Right atrium auricular region (tissue), 2 donors: ENCODE measurements at regions not wholly inside any gene's neighbourhood (a gene's known extent, or its start where the extent isn't known, plus 50 kb on each side); places are given as distances from the start of the nearest gene placed in this dataset.

Experiments
- DNase-seq: peaks from one replicate; pipeline ENCODE4 v3.0.0-alpha.2; 2019; ENCODE audit warnings: low spot score
- H3K27ac ChIP-seq, 2 donors: fragments of 200-600 bp; sonication (generic); 1 replicate in 1 of 2; 2 replicates in 1 of 2; pipeline ENCODE4 v1.5.1; 2016 to 2019
- H3K27me3 ChIP-seq, 2 donors: fragments of 200-600 bp; sonication (generic); one replicate each; pipeline versions ENCODE4 v1.5.1 to v1.6.0; 2017 to 2019
- H3K36me3 ChIP-seq: fragments of 200-600 bp; sonication (generic); one replicate; pipeline ENCODE4 v1.5.1; 2016
- H3K4me1 ChIP-seq, 2 donors: fragments of 200-600 bp; sonication (generic); one replicate each; pipeline versions ENCODE4 v1.5.1 to v1.6.0; 2017 to 2019
- H3K4me3 ChIP-seq, 2 donors: fragments of 200-600 bp; sonication (generic); 1 replicate in 1 of 2; 2 replicates in 1 of 2; pipeline ENCODE4 v1.5.1; 2017 to 2019; ENCODE audit warnings: mild to moderate bottlenecking in 1 of 2, moderate library complexity in 1 of 2
- H3K9me3 ChIP-seq, 2 donors: fragments of 200-600 bp; sonication (generic); one replicate each; pipeline ENCODE4 v1.5.1; 2019
- CTCF ChIP-seq, 2 donors: fragments of 200-600 bp; sonication (generic); IDR thresholded peaks; one replicate each; pipeline ENCODE4 v1.5.1; 2019; ENCODE audit warnings: antibody characterized with exemption in 2 of 2

DNA sequence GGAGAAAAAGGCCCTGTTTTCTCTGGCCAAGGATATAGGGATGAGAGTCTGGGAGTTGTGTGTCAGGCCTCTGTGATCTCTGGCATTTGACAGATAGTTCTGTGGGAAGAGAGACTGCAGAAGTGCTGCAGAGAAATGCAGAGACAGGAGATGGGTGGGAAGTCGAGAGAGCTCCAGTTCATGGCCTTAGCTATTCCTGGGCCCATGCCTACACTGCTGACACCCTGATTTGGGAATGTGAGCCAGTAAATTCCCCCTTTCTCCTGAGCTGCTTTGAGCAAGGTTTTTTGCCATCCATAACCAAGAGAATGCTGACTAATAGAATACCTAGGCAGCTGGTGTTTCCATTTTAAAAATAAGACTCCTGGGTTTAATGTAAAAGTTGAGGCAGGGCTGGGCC, 59.3 kb downstream of the EBLN2 start:
- no peaks in the 10 kb centered on the region for H3K27me3 ChIP-seq
- no peak for DNase-seq
- H3K27ac ChIP-seq = no peak overlapping the region
- TF ChIP-seq CTCF (IDR thresholded peaks at IDR 0.05) = no peak
- no peaks in the 10 kb centered on the region for H3K9me3 ChIP-seq
- no peaks in the 10 kb centered on the region for H3K36me3 ChIP-seq
- H3K4me3 ChIP-seq = no peak overlapping the region
- H3K4me1 ChIP-seq = no peaks in the 10 kb centered on the region

DNA sequence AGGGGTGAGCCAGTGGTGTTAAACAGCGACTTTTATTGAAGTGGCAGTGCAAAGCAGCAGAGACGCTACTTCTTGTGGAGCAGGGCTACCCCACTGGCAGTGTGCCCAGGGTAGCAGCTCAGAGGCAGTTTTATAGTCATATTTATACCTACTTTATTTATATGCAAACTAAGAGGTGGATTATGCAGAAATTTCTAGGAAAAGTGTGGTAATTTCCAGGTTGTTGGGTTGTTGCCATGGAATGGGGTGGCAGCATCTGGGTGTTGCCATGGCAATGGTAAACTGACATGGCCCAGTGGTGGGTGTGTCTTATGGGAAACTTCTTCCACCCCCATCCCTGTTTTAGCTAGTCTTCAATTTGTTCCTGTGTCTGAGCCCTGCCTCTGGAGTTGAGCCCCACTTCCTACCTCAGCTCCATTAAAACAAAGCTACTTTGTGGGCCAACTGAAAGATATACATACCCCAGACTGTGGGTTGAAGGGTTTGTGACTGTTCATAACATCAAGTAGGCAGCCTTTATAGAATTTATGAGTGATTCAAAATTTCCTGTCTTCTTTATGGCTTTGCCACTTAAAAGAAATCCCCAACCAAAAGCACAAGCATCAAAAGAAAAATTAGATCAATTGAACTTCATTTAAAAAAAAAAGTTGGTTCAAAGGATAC, 60.3 kb downstream of the EBLN2 start:
- Histone ChIP-seq H3K27me3 (no peaks in the 10 kb centered on the region), H3K27ac (no peak overlapping the region), H3K4me1 (no peaks in the 10 kb centered on the region), H3K36me3 (no peaks in the 10 kb centered on the region), H3K4me3 (no peak overlapping the region), H3K9me3 (no peaks in the 10 kb centered on the region)
- no peak for TF ChIP-seq CTCF (IDR thresholded peaks at IDR 0.05)
- DNase-seq = no peak

DNA sequence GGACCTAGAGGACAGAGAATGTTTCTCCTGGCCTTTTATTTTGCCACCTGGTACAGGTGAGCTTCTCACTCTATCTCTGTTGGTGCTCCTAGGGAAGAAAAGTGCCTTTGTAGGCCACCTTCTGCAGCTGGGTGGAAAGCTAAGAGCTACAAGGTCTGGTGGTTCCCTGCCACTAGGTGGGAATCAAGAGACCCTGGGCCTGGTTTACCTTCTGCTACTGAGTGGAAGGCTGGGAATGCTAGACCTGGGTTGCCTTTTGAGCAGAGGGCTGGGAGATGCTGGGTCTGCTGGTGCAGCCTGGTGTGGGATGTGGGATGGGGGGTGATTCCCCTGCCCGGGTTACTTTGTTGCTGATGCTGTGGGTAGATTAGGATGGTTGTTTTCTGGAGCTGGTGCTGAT, 72.6 kb downstream of the EBLN2 start:
- H3K4me3 ChIP-seq = no peak overlapping the region
- H3K27me3 ChIP-seq = no peaks in the 10 kb centered on the region
- no peak for DNase-seq
- no peak for TF ChIP-seq CTCF (IDR thresholded peaks at IDR 0.05)
- no peaks in the 10 kb centered on the region for H3K4me1 ChIP-seq
- no peak overlapping the region for H3K27ac ChIP-seq
- H3K36me3 ChIP-seq = no peaks in the 10 kb centered on the region
- H3K9me3 ChIP-seq = peaks cover 0 to 18% of the 10 kb centered on the region in 2 donors

GRCh38 chr3:73136941-73137340, 75.5 kb downstream of the EBLN2 start:
- Histone ChIP-seq H3K9me3 (peaks cover 0 to 18% of the 10 kb centered on the region in 2 donors), H3K4me3 (no peak overlapping the region), H3K27ac (no peak overlapping the region), H3K4me1 (peaks cover 0 to 6% of the 10 kb centered on the region in 2 donors), H3K27me3 (no peaks in the 10 kb centered on the region), H3K36me3 (no peaks in the 10 kb centered on the region)
- TF ChIP-seq CTCF (IDR thresholded peaks at IDR 0.05) = no peak
- DNase-seq = no peak

DNA sequence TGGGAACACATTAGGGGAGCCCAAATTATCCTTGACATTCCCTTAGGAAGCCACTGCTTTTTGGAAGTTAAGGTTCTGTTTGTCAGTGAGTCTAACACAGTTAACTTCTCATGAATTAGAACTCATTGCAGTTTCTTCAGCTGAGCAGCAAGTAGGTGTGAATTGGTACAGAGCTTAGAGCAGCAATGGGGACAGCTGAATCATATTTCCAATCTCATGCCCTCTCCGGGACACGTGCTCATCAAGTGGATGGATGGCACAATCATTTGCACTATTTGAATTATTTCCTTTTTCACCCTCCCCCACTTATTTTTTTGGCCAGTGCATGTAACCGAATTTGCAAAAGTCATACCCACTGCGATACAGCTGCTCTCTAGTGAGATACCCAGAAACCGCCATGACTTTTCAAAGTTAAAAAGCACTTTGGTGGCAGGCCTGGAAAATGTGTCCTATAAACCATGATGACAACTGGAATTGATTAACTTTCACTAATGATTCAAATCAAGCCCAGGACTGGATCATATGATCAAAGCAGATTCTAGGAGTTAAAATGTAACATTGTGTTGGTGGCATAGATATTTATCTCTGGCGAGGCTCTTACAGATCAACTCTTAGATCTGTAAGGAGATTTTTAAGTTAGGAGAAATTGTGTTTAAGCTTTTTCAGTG, 76.4 kb downstream of the EBLN2 start:
- H3K9me3 ChIP-seq = peaks cover 0 to 14% of the 10 kb centered on the region in 2 donors
- H3K4me3 ChIP-seq = no peak overlapping the region
- no peaks in the 10 kb centered on the region for H3K27me3 ChIP-seq
- no peak overlapping the region for H3K27ac ChIP-seq
- DNase-seq = peak; percentile 32
- H3K4me1 ChIP-seq = peaks cover 0 to 13% of the 10 kb centered on the region in 2 donors
- TF ChIP-seq CTCF (IDR thresholded peaks at IDR 0.05) = no peak
- no peaks in the 10 kb centered on the region for H3K36me3 ChIP-seq
